Brain microvascular endothelial cell (primary cell): ENCODE measurements at regions not wholly inside any gene's neighbourhood (a gene's known extent, or its start where the extent isn't known, plus 50 kb on each side); places are given as distances from the start of the nearest gene placed in this dataset.
A peak's percentile ranks its signal among the peaks of the same experiment; 100 is the strongest.

Source experiments
- DNase-seq: peaks from one replicate; pipeline ENCODE4 v3.0.0-alpha.2; 2020
- H3K27ac ChIP-seq: fragments of 250-450 bp; sonication (Bioruptor Pico); 2 replicates; pipeline ENCODE4 v1.5.1; 2020; ENCODE audit warnings: mild to moderate bottlenecking, moderate library complexity
- H3K27me3 ChIP-seq: fragments of 250-450 bp; sonication (Bioruptor Pico); replicated peaks from 2 replicates; pipeline ENCODE4 v1.5.1; 2020; ENCODE audit warnings: mild to moderate bottlenecking
- H3K36me3 ChIP-seq: fragments of 250-450 bp; sonication (Bioruptor Pico); replicated peaks from 2 replicates; pipeline ENCODE4 v1.5.1; 2020; ENCODE audit warnings: mild to moderate bottlenecking
- H3K4me3 ChIP-seq: 2 replicates; pipeline ENCODE4 v1.5.1; 2011; ENCODE audit warnings: low read depth, mild to moderate bottlenecking, control low read depth, low read length, moderate library complexity
- in situ Hi-C: cut with HindIII; loops from 2 replicates; pipeline ENCODE4 v1.10.0; 2017; ENCODE audit warnings: low sequenced_read_pairs, low pct_ligation_motif_present
- TF ChIP-seq, protein P1 (sequence below): IDR thresholded peaks from 2 replicates; pipeline ENCODE4 v1.5.1; 2011; ENCODE audit warnings: low read depth, mild to moderate bottlenecking, moderate library complexity, low read length, control low read depth, inconsistent platforms; ENCODE audit errors: missing control alignments

DNA sequence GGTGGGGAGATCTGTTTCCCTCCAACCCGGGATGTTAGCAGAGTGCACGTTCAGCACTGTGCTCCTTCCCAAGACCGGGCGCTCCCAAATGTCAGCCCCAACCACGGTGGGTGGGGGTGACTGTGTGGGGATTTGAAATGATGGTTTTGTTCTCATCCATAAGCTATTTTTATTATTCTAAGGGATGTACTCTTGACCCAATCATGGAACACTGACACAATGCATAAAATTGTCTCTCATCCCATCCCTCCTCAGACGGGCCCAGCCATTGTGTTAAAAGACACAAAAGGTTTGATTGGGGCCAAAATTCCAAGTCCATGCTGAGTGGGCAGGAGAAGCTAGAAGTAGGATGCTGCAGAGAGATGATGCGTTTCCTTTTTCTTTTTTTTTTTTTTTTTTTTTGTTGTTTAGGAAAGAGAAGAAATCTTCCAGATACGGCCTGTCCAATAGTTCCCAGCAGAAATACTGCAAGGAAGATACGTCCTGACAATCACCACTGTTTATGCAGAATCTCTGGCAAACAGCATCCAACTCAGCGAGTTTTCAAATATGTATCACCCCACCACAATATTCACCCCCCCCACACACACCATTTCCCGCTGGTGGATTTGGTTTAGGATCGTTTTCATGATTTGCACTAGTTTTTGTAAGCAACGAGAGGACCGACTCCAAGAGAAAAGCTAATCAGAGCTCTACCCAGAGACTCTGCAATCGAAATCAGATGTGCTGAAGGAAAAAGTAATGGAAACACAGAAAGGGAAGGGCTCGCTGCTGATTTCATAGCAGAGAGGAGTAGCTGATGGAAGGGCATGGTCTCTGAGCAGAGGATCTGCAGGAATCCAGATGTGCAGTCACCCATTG lies 163.5 kb upstream of the DYNLRB2 start:
- TF ChIP-seq, protein P1, sequence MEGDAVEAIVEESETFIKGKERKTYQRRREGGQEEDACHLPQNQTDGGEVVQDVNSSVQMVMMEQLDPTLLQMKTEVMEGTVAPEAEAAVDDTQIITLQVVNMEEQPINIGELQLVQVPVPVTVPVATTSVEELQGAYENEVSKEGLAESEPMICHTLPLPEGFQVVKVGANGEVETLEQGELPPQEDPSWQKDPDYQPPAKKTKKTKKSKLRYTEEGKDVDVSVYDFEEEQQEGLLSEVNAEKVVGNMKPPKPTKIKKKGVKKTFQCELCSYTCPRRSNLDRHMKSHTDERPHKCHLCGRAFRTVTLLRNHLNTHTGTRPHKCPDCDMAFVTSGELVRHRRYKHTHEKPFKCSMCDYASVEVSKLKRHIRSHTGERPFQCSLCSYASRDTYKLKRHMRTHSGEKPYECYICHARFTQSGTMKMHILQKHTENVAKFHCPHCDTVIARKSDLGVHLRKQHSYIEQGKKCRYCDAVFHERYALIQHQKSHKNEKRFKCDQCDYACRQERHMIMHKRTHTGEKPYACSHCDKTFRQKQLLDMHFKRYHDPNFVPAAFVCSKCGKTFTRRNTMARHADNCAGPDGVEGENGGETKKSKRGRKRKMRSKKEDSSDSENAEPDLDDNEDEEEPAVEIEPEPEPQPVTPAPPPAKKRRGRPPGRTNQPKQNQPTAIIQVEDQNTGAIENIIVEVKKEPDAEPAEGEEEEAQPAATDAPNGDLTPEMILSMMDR, result no peak
- H3K36me3 ChIP-seq, result no peaks in the 10 kb centered on the region
- no peaks in the 10 kb centered on the region for H3K27me3 ChIP-seq
- no peak overlapping the region for H3K27ac ChIP-seq
- H3K4me3 ChIP-seq, result no peak overlapping the region
- DNase-seq, result no peak
- in situ Hi-C loops, result no loop called here

DNA sequence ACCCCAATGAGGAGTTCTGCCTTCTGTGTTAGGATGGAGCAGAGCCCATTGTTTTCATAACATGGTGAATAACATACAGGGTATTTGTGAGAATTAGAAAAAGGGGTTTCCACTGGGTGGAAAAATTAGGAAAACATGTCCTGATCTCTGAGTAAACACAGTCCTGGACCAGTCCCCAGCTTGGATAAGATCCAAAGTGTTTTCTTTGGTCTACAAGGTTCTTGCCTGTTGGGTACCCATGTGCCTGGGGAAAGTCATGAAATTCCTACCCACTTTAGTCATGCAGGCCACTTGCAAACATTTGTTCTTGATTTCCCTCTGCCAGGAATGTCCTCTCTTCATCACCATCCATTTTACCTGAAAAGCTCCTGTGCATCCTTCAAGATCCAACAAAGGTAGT lies 164.8 kb upstream of the DYNLRB2 start:
- TF ChIP-seq, protein P1, result no peak
- in situ Hi-C loops, result no loop called here
- no peaks in the 10 kb centered on the region for H3K36me3 ChIP-seq
- H3K4me3 ChIP-seq, result no peak overlapping the region
- no peak overlapping the region for H3K27ac ChIP-seq
- no peaks in the 10 kb centered on the region for H3K27me3 ChIP-seq
- DNase-seq, result no peak

DNA sequence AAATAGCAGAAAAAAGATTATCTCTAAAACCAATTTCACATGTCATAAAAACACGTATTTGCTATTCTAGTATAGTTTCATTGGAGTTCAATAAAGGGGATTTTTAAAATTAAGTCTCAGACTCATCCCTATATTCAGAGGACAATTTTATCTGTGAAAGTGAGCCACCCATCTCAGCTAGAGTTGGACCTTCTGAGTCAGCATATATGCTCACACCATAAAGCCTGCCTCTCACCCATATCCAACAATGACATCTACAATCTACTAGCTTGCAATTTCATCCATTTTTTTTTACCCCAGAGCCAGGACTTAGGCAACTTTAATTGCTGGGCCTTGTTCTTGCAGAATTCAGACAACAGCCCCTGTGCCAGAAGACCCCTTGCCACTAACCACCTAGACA lies 165.3 kb upstream of the DYNLRB2 start:
- no peaks in the 10 kb centered on the region for H3K27me3 ChIP-seq
- in situ Hi-C loops, result no loop called here

GRCh38 chr16:80372341-80372740 lies 168.5 kb upstream of the DYNLRB2 start:
- H3K27ac ChIP-seq, result no peak overlapping the region
- no peak overlapping the region for H3K4me3 ChIP-seq
- no peak for DNase-seq
- in situ Hi-C loops, result no loop called here
- H3K36me3 ChIP-seq, result no peaks in the 10 kb centered on the region
- H3K27me3 ChIP-seq, result no peaks in the 10 kb centered on the region
- TF ChIP-seq, protein P1, result no peak

More for the DNA sequence above, 165.3 kb upstream of the DYNLRB2 start:
- H3K36me3 ChIP-seq, result no peaks in the 10 kb centered on the region
- no peak overlapping the region for H3K27ac ChIP-seq
- no peak overlapping the region for H3K4me3 ChIP-seq
- DNase-seq, result no peak
- TF ChIP-seq, protein P1, result no peak

DNA sequence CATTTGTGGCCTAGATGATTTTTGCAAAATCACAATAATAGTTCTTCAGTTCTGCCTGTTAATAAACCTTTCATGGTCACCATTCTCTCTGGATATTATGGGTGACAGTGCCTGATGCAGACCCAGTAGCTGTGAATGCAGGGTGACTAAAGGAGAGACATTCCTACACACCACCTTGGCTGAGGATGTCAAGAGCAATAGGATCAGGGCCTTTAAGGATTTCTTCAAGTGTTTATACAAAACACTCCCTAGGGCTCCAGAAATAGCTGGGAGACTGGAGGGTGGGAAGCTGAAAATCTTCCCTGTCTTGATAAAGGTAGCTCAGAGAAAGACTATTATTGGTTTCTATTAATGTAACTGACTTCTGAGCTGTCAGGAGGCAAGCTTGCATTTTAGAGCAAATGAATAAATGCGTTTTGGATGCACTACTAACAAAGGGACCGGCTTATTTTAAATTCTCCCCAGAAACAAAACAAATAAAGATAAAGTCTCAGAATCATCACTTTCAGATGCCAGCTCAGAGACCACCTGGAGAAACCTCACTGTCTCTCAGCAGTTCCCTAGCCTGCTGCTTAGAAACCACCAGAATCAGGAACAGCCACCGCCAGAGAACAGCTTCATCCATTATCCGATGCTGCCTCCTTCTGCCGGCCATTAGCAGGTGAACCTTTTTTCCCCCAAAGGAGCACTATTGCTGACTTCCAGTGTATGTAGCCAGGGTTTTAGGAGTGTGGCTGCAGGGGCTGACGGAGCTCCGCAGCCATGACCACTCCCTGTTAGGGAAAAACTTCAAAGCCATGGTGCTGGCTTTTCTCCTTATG lies 171.4 kb upstream of the DYNLRB2 start:
- peak; percentile 61 for DNase-seq
- TF ChIP-seq, protein P1, result peak; percentile 85
- no peak overlapping the region for H3K27ac ChIP-seq
- no peak overlapping the region for H3K4me3 ChIP-seq
- H3K36me3 ChIP-seq, result no peaks in the 10 kb centered on the region
- H3K27me3 ChIP-seq, result no peaks in the 10 kb centered on the region
- in situ Hi-C loops, result no loop called here
